GM12878 (cell line): ENCODE measurements at regions not wholly inside any gene's neighbourhood (a gene's known extent, or its start where the extent isn't known, plus 50 kb on each side); places are given as distances from the start of the nearest gene placed in this dataset.

Source experiments
- ATAC-seq: fragments of 200-7000 bp; cut with Tn5 transposase; 3 replicates; pipeline ENCODE4 v1.9.1; 2020; ENCODE audit warnings: mild to moderate bottlenecking, moderate library complexity
- BruUV-seq: library from RNA; stranded (reverse); fragments of 400-500 nt; replicated peaks from 2 replicates; lab custom pipeline; 2021; lab: Mats Ljungman, UMichigan
- CTCF ChIA-PET: fragments of 300-600 bp; sonication (Branson Sonifier 250); formaldehyde crosslinking; extraction: SDS; loops from one replicate; lab custom pipeline; 2021; ENCODE audit warnings: inconsistent platforms; lab: Yijun Ruan, JAX
- POLR2A ChIA-PET: fragments of 350-600 bp; formaldehyde crosslinking; extraction: SDS; loops from one replicate; lab custom pipeline; 2021; ENCODE audit warnings: inconsistent platforms; lab: Charles Lee
- RAD21 ChIA-PET: fragments of 300-600 bp; sonication (Branson Sonifier 250); formaldehyde crosslinking; loops from one replicate; lab custom pipeline; 2023; ENCODE audit warnings: antibody characterized with exemption; ENCODE audit not compliant: unreplicated experiment; lab: Charles Lee
- SMC1A ChIA-PET: fragments of 300-600 bp; sonication (Branson Sonifier 250); formaldehyde crosslinking; loops from one replicate; lab custom pipeline; 2023; ENCODE audit not compliant: unreplicated experiment, uncharacterized antibody; lab: Charles Lee
- DNase-seq: peaks from one replicate; pipeline ENCODE4 v3.0.0-alpha.2; 2011; ENCODE audit warnings: low read depth, low spot score
- FAIRE-seq: peaks from 3 replicates; lab custom pipeline; 2011; peaks lifted over from hg19 to GRCh38; lab: Jason Lieb, UNC
- H2AFZ ChIP-seq: 2 replicates; pipeline ENCODE4 v1.6.0; 2011; ENCODE audit warnings: low read depth, low read length, control low read depth; ENCODE audit not compliant: control insufficient read depth
- H3K27ac ChIP-seq: 2 replicates; pipeline ENCODE4 v1.5.1; 2011; ENCODE audit warnings: control low read depth; ENCODE audit not compliant: control insufficient read depth, insufficient read depth
- H3K27me3 ChIP-seq, 2 experiments: replicated peaks in 1 of 2; 2 replicates each; pipeline versions ENCODE4 v1.6.0 to v1.6.1; 2011; ENCODE audit warnings: low read length in 1 of 2; ENCODE audit not compliant: control insufficient read depth in 2 of 2, insufficient read depth in 2 of 2
- H3K36me3 ChIP-seq, 2 experiments: 2 replicates each; pipeline ENCODE4 v1.5.1; 2011; ENCODE audit warnings: low read length in 1 of 2; ENCODE audit not compliant: control insufficient read depth in 2 of 2, insufficient read depth in 2 of 2
- H3K4me1 ChIP-seq: 2 replicates; pipeline ENCODE4 v1.6.1; 2011; ENCODE audit warnings: mild to moderate bottlenecking, low read length, moderate library complexity, mixed read lengths; ENCODE audit not compliant: control insufficient read depth, insufficient read depth
- H3K4me2 ChIP-seq: 2 replicates; pipeline ENCODE4 v1.6.0; 2011; ENCODE audit warnings: control low read depth; ENCODE audit not compliant: control insufficient read depth, insufficient read depth
- H3K4me3 ChIP-seq: fragments of 200-600 bp; sonication (generic); 2 replicates; pipeline ENCODE4 v1.5.1; 2016
- H3K79me2 ChIP-seq: 2 replicates; pipeline ENCODE4 v1.6.0; 2011; ENCODE audit warnings: low read length; ENCODE audit not compliant: control insufficient read depth, insufficient read depth
- H3K9ac ChIP-seq: 2 replicates; pipeline ENCODE4 v1.8.0; 2011; ENCODE audit warnings: low read length, control low read depth, mixed read lengths; ENCODE audit not compliant: control insufficient read depth, insufficient read depth
- H3K9me3 ChIP-seq: replicated peaks from 3 replicates; pipeline ENCODE4 v1.5.1; 2011; ENCODE audit warnings: mild to moderate bottlenecking, low read length; ENCODE audit not compliant: control insufficient read depth, insufficient read depth
- H4K20me1 ChIP-seq: 2 replicates; pipeline ENCODE4 v1.6.0; 2011; ENCODE audit not compliant: control insufficient read depth, insufficient read depth
- BHLHE40 ChIP-seq, 2 experiments: fragments of 450-650 bp in 1 of 2; IDR thresholded peaks; 2 replicates each; pipeline ENCODE4 v1.6.1; 2011 to 2017; ENCODE audit warnings: low read depth in 2 of 2, borderline replicate concordance in 1 of 2, improper control_type of control experiment in 1 of 2, low read length in 1 of 2, mild to moderate bottlenecking in 1 of 2
- EZH2 ChIP-seq: IDR thresholded peaks from 2 replicates; pipeline ENCODE4 v1.6.1; 2012; ENCODE audit warnings: low read depth, mild to moderate bottlenecking, control low read depth, inconsistent platforms, low read length, borderline replicate concordance; ENCODE audit not compliant: control insufficient read depth
- FOS ChIP-seq: IDR thresholded peaks from 3 replicates; pipeline ENCODE4 v1.6.1; 2011; ENCODE audit warnings: borderline replicate concordance; ENCODE audit not compliant: insufficient read length; ENCODE audit errors: extremely low read depth
- NR2C1 ChIP-seq: fragments of 450-650 bp; IDR thresholded peaks from 2 replicates; pipeline ENCODE4 v1.6.1; 2017; ENCODE audit warnings: antibody characterized with exemption, mild to moderate bottlenecking, moderate library complexity
- SMAD1 ChIP-seq: fragments of 450-650 bp; IDR thresholded peaks from 2 replicates; pipeline ENCODE4 v1.6.1; 2018; ENCODE audit warnings: mild to moderate bottlenecking, low read depth; ENCODE audit not compliant: partially characterized antibody
- ZBTB40 ChIP-seq: fragments of 450-650 bp; IDR thresholded peaks from 2 replicates; pipeline ENCODE4 v1.6.1; 2016; ENCODE audit warnings: mild to moderate bottlenecking, moderate library complexity, borderline replicate concordance
- ZNF24 ChIP-seq: fragments of 450-650 bp; IDR thresholded peaks from 2 replicates; pipeline ENCODE4 v1.6.1; 2017; ENCODE audit warnings: antibody characterized with exemption, mild to moderate bottlenecking
- WGBS: methylation state at CpG from one replicate; pipeline ENCODE4 v1.1.6; 2016; ENCODE audit warnings: low lambda C conversion rate; ENCODE audit not compliant: insufficient replicate concordance, insufficient coverage; ENCODE audit errors: missing lambda C conversion rate; 5-methylcytosine and 5-hydroxymethylcytosine counted together
- in situ Hi-C: fragments of 300-500 bp; cut with MboI; formaldehyde crosslinking; loops from 9 replicates; pipeline ENCODE4 v1.14.3; 2018; ENCODE audit warnings: mixed read lengths
- intact Hi-C: fragments of 100-400 bp; cut with micrococcal nuclease; formaldehyde crosslinking; loops from one replicate; pipeline ENCODE4 v1.14.2; 2022; ENCODE audit not compliant: unreplicated experiment
- TF ChIP-seq, protein P1 (sequence below): fragments of 150-350 bp; IDR thresholded peaks from 2 replicates; pipeline ENCODE4 v1.6.1; 2014; ENCODE audit warnings: mild to moderate bottlenecking, low read depth, low read length

DNA sequence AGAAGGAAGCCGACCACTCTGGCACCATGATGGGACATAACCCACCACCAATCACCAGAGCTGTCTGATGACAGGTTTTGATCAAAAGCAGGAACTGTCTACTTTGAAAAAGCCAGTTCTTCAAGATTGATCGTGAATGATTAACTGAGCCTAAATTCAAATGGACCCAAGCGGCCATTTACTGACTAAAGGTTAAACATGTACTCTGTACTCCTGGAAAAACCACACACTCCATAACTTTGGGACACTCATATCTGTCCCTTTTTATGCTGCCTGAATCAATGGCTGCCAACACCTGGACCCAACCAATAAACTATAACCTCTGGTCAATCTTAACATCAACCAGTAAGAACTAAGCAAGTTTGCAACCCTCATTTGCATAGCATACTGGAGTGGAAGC is 206.6 kb downstream of the URB2 start:
- H3K36me3 ChIP-seq: no peaks in the 10 kb centered on the region
- H3K27ac ChIP-seq: no peak overlapping the region
- ChIA-PET CTCF (no interaction called here), POLR2A (no interaction called here), SMC1A (no interaction called here), RAD21 (no interaction called here)
- no peaks in the 10 kb centered on the region for H4K20me1 ChIP-seq
- FAIRE-seq: no peak
- no peak overlapping the region for H2AFZ ChIP-seq
- no TSS peak for BruUV-seq
- H3K9me3 ChIP-seq: no peaks in the 10 kb centered on the region; the same call in 1 of the 3 replicates
- H3K79me2 ChIP-seq: no peaks in the 10 kb centered on the region
- H3K27me3 ChIP-seq: peaks cover 0 to 1% of the 10 kb centered on the region in 2 experiments; a peak in 1 of 4 replicates
- 13% methylated on average over 3 of the region's 3 CpGs for WGBS
- no peak for DNase-seq
- no peaks in the 10 kb centered on the region for H3K4me1 ChIP-seq
- in situ Hi-C loops: no loop called here
- H3K4me2 ChIP-seq: no peak overlapping the region
- TF ChIP-seq, protein P1, sequence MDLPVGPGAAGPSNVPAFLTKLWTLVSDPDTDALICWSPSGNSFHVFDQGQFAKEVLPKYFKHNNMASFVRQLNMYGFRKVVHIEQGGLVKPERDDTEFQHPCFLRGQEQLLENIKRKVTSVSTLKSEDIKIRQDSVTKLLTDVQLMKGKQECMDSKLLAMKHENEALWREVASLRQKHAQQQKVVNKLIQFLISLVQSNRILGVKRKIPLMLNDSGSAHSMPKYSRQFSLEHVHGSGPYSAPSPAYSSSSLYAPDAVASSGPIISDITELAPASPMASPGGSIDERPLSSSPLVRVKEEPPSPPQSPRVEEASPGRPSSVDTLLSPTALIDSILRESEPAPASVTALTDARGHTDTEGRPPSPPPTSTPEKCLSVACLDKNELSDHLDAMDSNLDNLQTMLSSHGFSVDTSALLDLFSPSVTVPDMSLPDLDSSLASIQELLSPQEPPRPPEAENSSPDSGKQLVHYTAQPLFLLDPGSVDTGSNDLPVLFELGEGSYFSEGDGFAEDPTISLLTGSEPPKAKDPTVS: no peak
- TF ChIP-seq EZH2 (no peak), ZBTB40 (no peak), NR2C1 (no peak), FOS (no peak), BHLHE40 (IDR thresholded peaks at IDR 0.05; ENCODE audit: borderline replicate concordance in 1 of 2, low read depth in 2 of 2, low read length in 1 of 2) (no peak), SMAD1 (no peak), ZNF24 (no peak)
- no peak overlapping the region for H3K4me3 ChIP-seq
- intact Hi-C loops: no loop called here
- ATAC-seq: no peak
- H3K9ac ChIP-seq: no peak overlapping the region
